ENCODE measurements at regions not wholly inside any gene's neighbourhood (a gene's known extent, or its start where the extent isn't known, plus 50 kb on each side); places are given as distances from the start of the nearest gene placed in this dataset.
A peak's percentile ranks its signal among the peaks of the same experiment; 100 is the strongest.

DNA sequence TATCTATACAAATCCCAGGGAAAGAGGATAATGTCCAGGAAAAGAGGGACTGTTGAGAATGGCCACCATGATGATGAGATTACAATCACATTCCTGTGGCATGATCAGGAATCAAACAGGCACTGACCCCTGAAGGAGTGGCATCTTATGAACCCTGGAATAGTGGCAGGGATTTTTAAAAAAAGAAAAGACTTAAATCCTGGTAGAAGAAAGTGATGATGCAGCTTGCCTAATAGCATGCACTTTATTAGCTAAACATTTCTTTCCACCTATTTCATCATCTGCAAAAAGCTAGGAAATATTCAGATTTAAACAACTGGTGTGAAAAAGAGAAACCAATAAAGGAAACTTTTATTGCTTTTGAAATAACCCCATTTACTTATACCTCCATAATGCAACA, 87.2 kb upstream of the FSHR start:
- Histone ChIP-seq H3K4me1 (replicated peaks in 1 of 2) (peaks cover 16 to 38% of the 10 kb centered on the region in 2 donors), H3K4me3 (no peak overlapping the region), H3K27ac (no peak overlapping the region)
- in situ Hi-C loops (cut with MboI; ENCODE audit: low pct_unique_long_range_greater_than_20kb in 2 of 9, low sequenced_read_pairs in 9 of 9, unreplicated experiment in 9 of 9): no loop called here
- ATAC-seq (replicated peaks in 6 of 8): no peak

DNA sequence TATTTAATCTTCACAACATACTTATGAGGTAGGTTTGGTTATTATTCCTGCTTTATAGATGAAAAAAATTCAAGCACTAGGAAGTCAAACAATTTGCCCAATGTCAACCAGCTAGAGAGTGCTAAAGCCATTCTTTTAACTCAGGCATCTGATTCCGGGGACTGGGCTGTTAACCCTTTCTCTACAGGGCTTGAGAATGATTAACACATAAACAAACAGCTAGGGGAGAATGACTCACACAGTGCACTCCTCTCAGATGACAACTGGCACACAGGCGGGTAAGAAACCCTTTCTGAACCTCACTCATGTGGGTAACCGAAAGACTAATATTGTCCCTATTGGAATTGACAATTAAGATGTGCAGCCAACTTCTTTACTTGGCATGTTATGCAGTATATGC, 86.3 kb upstream of the FSHR start:
- H3K4me1 ChIP-seq (replicated peaks in 1 of 2): peaks cover 16 to 38% of the 10 kb centered on the region in 2 donors
- 0 to 40% (median 0%) methylated on average over 1 to 3 of the region's 3 CpGs; no CpG with 5 or more reads in 3 of the 10 experiments for WGBS, 10 experiments
- no peak overlapping the region for H3K27ac ChIP-seq
- in situ Hi-C loops (cut with MboI; ENCODE audit: low pct_unique_long_range_greater_than_20kb in 2 of 9, low sequenced_read_pairs in 9 of 9, unreplicated experiment in 9 of 9): no loop called here
- H3K4me3 ChIP-seq: no peak overlapping the region
- ATAC-seq (replicated peaks in 6 of 8): peak in 1 of 8 experiments; percentile 28

DNA sequence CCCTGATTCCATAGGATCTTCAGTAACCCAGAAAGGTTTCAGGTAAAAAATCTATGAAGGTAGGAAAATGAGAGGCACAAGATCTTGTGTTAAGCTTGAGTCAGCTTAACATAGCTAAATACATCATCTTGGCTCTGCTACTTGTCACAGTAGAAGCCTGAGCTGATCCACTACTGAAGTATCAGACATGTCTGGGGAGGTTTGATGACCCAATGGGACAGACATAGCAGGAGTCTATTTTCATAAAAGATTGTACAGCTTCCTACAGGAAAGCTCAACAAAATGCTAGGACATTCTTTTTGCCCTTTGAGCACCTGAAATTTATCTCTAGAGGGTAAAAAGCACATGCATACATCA, 84.3 kb upstream of the FSHR start:
- in situ Hi-C loops (cut with MboI; ENCODE audit: low pct_unique_long_range_greater_than_20kb in 2 of 9, low sequenced_read_pairs in 9 of 9, unreplicated experiment in 9 of 9): no loop called here
- Histone ChIP-seq H3K27ac (peak overlapping the region in 1 of 2 donors; percentile 63), H3K4me1 (replicated peaks in 1 of 2) (peaks cover 16 to 38% of the 10 kb centered on the region in 2 donors), H3K4me3 (no peak overlapping the region)
- ATAC-seq (replicated peaks in 6 of 8): peak in 5 of 8 experiments; percentile 51 to 64 (median 61)

DNA sequence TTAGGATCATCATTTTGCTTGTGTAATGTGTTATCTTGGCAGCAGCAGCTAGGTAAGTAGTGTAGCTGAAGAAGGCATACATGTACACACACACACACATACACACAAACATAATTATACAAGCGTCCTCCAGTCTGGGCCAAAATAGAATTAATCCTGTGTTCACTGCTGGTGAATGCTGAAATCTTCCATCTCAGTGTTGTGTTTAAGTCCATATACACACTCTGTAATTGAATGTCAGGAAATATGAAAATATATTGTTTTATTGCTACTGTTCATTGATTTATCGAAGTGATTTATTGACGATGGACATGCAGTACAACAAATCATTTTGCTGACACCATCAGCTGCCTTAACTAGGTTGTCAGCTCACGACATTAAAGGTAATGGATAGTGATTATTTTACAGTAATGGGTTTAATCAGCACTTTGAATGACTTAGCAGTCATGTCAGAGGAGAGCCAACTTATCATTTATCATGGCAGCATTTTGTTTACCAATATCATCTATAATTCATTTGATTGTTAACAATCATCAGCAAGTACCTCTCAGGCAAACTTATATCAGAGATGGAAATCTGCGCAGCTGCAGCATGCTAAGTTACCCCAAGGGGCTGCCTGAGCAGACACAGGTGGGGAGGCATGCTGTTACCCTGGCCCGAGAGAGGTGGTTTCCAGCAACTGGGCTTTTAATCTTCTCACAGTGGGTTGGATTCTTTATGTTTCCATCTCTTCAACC, 83.7 kb upstream of the FSHR start:
- H3K4me3 ChIP-seq: no peak overlapping the region
- 0 to 82% (median 66%) methylated on average over 2 to 5 of the region's 6 CpGs; no CpG with 5 or more reads in 1 of the 10 experiments for whole genome bisulfite sequencing, 10 experiments
- in situ Hi-C loops (cut with MboI; ENCODE audit: low pct_unique_long_range_greater_than_20kb in 2 of 9, low sequenced_read_pairs in 9 of 9, unreplicated experiment in 9 of 9): no loop called here
- H3K27ac ChIP-seq: peak overlapping the region in 1 of 2 donors; percentile 66
- H3K4me1 ChIP-seq (replicated peaks in 1 of 2): peaks cover 16 to 38% of the 10 kb centered on the region in 2 donors
- ATAC-seq (replicated peaks in 6 of 8): peak in 5 of 8 experiments; percentile 82 to 89 (median 88)

DNA sequence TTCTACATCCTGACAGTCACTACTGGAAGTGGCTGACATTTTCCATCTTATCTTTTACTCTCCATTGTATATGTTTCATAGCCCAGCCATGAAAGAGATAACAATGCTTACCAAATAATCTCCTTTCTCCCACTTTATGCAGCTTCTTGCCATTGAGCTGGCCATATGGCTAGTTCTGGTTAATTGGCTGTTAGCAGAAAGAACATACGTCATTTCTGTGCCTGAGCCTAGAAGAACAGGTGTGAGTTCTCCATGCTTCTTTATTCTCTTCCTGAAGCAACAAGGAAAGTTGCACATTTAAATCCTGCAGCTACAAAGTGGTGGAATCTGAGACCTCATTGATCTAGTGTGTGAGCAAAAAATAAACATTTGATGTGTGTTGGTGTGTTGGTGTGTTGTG, 82.0 kb upstream of the FSHR start:
- Histone ChIP-seq H3K27ac (no peak overlapping the region), H3K4me1 (replicated peaks in 1 of 2) (peaks cover 16 to 38% of the 10 kb centered on the region in 2 donors), H3K4me3 (no peak overlapping the region)
- 0 to 100% (median 72%) methylated on average over 1 of the region's 1 CpG; no CpG with 5 or more reads in 4 of the 10 experiments for WGBS, 10 experiments
- no peak for ATAC-seq (replicated peaks in 6 of 8)
- in situ Hi-C loops (cut with MboI; ENCODE audit: low pct_unique_long_range_greater_than_20kb in 2 of 9, low sequenced_read_pairs in 9 of 9, unreplicated experiment in 9 of 9): no loop called here

DNA sequence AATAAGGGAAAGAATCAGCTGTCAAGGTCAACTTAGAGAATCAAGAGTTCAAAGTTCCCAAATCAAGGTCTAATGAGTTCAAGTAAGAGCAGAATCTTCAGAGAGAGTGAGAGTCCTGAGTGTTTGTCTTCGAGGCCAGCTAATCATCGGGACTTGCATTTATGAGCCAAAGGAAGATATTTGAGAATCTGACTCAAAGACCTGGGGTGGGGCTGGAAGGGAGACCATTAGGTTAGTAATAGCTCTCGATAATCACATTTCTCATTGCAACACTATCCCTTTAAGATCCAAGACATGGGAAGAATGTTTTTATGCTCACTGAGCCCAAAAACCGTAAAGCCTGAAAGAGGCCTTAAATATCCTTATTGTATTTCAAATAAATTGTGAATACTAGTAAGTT, 72.0 kb upstream of the FSHR start:
- in situ Hi-C loops (cut with MboI; ENCODE audit: low pct_unique_long_range_greater_than_20kb in 2 of 9, low sequenced_read_pairs in 9 of 9, unreplicated experiment in 9 of 9): no loop called here
- WGBS, 10 experiments: 0 to 93% (median 70%) methylated on average over 1 to 4 of the region's 4 CpGs; no CpG with 5 or more reads in 1 of the 10 experiments
- no peak overlapping the region for H3K27ac ChIP-seq
- ATAC-seq (replicated peaks in 6 of 8): no peak
- no peak overlapping the region for H3K4me3 ChIP-seq
- no peaks in the 10 kb centered on the region for H3K4me1 ChIP-seq (replicated peaks in 1 of 2)

DNA sequence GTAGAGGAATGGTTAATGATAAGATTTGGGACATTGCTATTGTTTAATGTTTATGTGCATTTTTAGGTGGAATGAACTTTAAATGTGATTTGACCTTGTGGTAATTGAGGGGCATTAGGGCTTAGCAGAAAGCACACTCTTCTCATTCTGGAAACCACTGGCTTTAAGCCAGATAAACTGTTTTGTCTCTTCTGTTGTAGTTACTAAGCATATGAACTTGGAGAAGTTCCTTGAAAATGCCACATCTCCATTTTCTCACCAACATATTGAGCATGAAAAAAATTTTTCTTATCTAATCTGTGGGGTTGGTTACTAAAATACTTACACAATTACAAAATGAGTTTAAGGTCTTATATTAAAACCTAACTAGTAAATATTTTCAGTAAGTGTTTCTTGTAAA, 70.8 kb upstream of the FSHR start:
- ATAC-seq (replicated peaks in 6 of 8): no peak
- in situ Hi-C loops (cut with MboI; ENCODE audit: low pct_unique_long_range_greater_than_20kb in 2 of 9, low sequenced_read_pairs in 9 of 9, unreplicated experiment in 9 of 9): no loop called here
- H3K4me1 ChIP-seq (replicated peaks in 1 of 2): no peaks in the 10 kb centered on the region

DNA sequence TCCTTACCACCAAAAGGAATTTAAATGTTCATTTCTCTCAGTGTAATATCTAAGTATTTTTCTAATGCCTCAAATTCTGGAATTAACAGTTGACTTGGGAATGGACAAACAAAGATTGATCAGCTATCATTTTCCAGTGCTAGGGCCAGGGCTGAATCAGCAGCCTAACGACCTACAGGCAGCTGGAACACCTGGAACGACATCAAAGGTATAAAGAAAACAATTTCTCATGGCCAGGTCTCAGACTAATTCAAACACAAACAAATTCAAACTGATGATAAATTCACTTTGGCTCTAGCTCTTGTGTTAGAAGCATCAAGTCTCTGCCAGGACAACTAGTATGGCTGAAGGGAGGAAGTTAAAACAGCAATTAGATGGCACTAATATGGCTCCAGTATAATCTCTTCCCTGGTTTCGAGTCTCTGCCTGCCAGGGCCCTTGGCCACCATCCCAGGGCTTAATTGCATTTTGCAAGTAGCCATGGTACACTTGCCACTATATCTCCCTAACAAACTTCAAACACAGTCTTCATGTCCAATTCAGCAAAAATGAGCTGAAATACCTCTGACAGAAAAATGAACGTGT, 70.2 kb upstream of the FSHR start:
- ATAC-seq (replicated peaks in 6 of 8): peak in 1 of 8 experiments; percentile 53
- no peak overlapping the region for H3K27ac ChIP-seq
- no peak overlapping the region for H3K4me3 ChIP-seq
- H3K4me1 ChIP-seq (replicated peaks in 1 of 2): no peaks in the 10 kb centered on the region
- in situ Hi-C loops (cut with MboI; ENCODE audit: low pct_unique_long_range_greater_than_20kb in 2 of 9, low sequenced_read_pairs in 9 of 9, unreplicated experiment in 9 of 9): no loop called here
- 0 to 86% (median 66%) methylated on average over 1 to 4 of the region's 4 CpGs; no CpG with 5 or more reads in 1 of the 10 experiments for WGBS, 10 experiments

More for the DNA sequence above, 70.8 kb upstream of the FSHR start:
- no peak overlapping the region for H3K4me3 ChIP-seq
- H3K27ac ChIP-seq: no peak overlapping the region

DNA sequence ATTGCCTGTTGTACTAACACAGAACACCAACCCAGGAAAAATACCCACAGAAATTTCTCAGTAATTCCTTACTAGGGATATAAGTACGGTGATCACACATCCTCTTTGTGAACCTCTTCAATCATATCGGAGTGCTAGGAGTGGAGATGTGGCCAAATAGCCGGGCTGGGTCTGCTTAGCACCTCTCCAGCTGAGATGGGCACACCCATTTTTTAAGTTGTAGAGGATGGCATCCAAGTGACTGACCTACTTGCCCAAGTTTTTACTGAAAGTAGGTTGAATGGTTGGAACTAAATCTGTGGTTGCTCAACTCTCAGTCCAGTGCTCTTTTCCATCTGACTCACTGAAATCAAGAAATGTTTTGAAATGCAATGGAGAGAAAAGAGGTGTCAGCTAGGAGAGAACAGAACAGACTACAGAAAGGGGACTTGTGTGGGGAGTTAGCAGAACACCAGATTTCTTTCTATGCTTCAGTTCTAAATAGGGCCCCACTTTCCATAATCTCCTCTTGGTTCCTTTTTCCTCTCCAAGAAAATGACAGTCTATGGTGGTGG, 68.7 kb upstream of the FSHR start:
- 0 to 100% (median 69%) methylated on average over 1 to 3 of the region's 3 CpGs; no CpG with 5 or more reads in 4 of the 10 experiments for WGBS, 10 experiments
- Histone ChIP-seq H3K27ac (no peak overlapping the region), H3K4me3 (no peak overlapping the region), H3K4me1 (replicated peaks in 1 of 2) (no peaks in the 10 kb centered on the region)
- in situ Hi-C loops (cut with MboI; ENCODE audit: low pct_unique_long_range_greater_than_20kb in 2 of 9, low sequenced_read_pairs in 9 of 9, unreplicated experiment in 9 of 9): no loop called here
- no peak for ATAC-seq (replicated peaks in 6 of 8)

DNA sequence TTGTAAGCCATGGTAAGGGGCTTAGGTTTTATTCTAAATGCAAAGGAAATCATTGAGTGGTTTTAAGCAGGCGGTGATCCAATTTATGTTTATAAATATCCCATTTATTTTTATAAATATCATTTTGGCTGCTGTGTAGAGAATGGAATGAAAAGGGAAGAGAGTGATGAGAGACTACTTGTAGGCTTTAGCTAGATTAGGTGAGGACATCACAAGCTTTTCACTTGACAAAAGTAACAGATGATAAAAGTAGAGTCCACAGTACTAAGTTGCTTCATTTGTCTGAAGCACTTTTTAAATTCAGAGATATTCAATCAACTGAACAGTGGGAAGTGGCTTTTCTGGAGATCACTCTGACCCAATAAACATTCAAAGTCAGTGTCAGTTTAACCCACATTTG, 65.4 kb upstream of the FSHR start:
- Histone ChIP-seq H3K4me3 (no peak overlapping the region), H3K4me1 (replicated peaks in 1 of 2) (no peaks in the 10 kb centered on the region), H3K27ac (no peak overlapping the region)
- ATAC-seq (replicated peaks in 6 of 8): no peak
- 0 to 100% (median 82%) methylated on average over 1 of the region's 1 CpG; no CpG with 5 or more reads in 4 of the 10 experiments for WGBS, 10 experiments
- in situ Hi-C loops (cut with MboI; ENCODE audit: low pct_unique_long_range_greater_than_20kb in 2 of 9, low sequenced_read_pairs in 9 of 9, unreplicated experiment in 9 of 9): no loop called here

DNA sequence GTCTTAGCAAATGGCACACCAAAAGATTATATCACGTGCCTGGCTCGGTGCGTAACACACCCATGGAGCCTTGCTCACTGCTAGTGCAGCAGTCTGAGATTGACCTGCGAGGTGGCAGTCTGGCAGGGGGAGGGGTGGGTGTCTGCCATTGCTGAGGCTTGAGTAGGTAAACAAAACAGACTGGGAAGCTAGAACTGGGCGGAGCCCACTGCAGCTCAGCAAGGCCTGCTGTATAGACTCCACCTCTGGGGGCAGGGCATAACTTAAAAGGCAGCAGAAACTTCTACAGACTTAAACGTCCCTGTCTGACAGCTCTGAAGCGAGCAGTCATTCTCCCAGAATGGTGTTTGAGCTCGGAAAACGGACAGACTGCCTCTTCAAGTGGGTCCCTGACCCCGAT, 55.9 kb upstream of the FSHR start:
- WGBS, 10 experiments: 0 to 90% (median 41%) methylated on average over 1 to 7 of the region's 10 CpGs; no CpG with 5 or more reads in 4 of the 10 experiments
- peak in 3 of 8 experiments; percentile 28 to 75 (median 56) for ATAC-seq (replicated peaks in 6 of 8)
- Histone ChIP-seq H3K27ac (no peak overlapping the region), H3K4me1 (replicated peaks in 1 of 2) (no peaks in the 10 kb centered on the region), H3K4me3 (no peak overlapping the region)
- in situ Hi-C loops (cut with MboI; ENCODE audit: low pct_unique_long_range_greater_than_20kb in 2 of 9, low sequenced_read_pairs in 9 of 9, unreplicated experiment in 9 of 9): no loop called here

DNA sequence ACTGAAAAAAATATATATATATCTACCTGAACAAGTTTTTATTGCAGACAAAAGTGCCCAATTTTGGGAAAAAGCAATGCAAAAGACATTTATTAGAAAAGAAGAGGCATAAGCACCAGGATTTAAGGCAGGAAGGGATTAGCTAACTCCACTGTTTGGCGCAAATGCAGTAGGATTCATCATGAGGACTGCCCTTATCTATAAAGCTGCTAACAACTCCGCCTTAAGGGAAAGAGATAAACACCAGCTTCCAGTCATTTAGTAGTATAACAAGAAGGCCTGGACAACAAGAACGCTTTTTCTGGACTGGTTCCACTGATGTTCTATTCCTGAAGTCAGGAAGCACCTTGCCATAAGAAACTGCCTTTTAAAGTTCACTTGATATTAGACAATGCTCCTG, 52.9 kb upstream of the FSHR start:
- no peak for ATAC-seq (replicated peaks in 6 of 8)
- Histone ChIP-seq H3K4me1 (replicated peaks in 1 of 2) (no peaks in the 10 kb centered on the region), H3K27ac (no peak overlapping the region), H3K4me3 (no peak overlapping the region)
- 0 to 100% (median 50%) methylated on average over 1 to 3 of the region's 3 CpGs for WGBS, 10 experiments
- in situ Hi-C loops (cut with MboI; ENCODE audit: low pct_unique_long_range_greater_than_20kb in 2 of 9, low sequenced_read_pairs in 9 of 9, unreplicated experiment in 9 of 9): no loop called here

All from motor neuron (in vitro differentiated cells).